Effector memory CD4-positive, alpha-beta T cell (primary cell): ENCODE measurements at regions not wholly inside any gene's neighbourhood (a gene's known extent, or its start where the extent isn't known, plus 50 kb on each side); places are given as distances from the start of the nearest gene placed in this dataset.

Experiments used
- DNase-seq, 3 donors: peaks; one replicate each; pipeline ENCODE4 v3.0.0-alpha.2; 2020
- H3K27ac ChIP-seq: 2 replicates; pipeline ENCODE4 v1.7.0; 2013; ENCODE audit warnings: mild to moderate bottlenecking, low read length, moderate library complexity; ENCODE audit not compliant: insufficient read depth, poor library complexity, severe bottlenecking
- H3K27me3 ChIP-seq: replicated peaks from 2 replicates; pipeline ENCODE4 v1.7.0; 2013; ENCODE audit warnings: mild to moderate bottlenecking, low read length; ENCODE audit not compliant: insufficient read depth, control insufficient read depth, poor library complexity, severe bottlenecking
- H3K36me3 ChIP-seq: 2 replicates; pipeline ENCODE4 v1.7.0; 2013; ENCODE audit warnings: mild to moderate bottlenecking, low read length, moderate library complexity; ENCODE audit not compliant: control insufficient read depth, insufficient read depth
- H3K4me1 ChIP-seq: 2 replicates; pipeline ENCODE4 v1.7.0; 2013; ENCODE audit warnings: low read length, mild to moderate bottlenecking; ENCODE audit not compliant: control insufficient read depth, insufficient read depth, poor library complexity, severe bottlenecking
- H3K4me3 ChIP-seq: 2 replicates; pipeline ENCODE4 v1.7.0; 2013; ENCODE audit warnings: low read length, low read depth, mild to moderate bottlenecking; ENCODE audit not compliant: insufficient read depth, poor library complexity, severe bottlenecking
- H3K9me3 ChIP-seq: 2 replicates; pipeline ENCODE4 v1.7.0; 2013; ENCODE audit warnings: mild to moderate bottlenecking, low read length, moderate library complexity; ENCODE audit not compliant: control insufficient read depth

- no peaks in the 10 kb centered on the region for H3K36me3 ChIP-seq
- no peak overlapping the region for H3K27ac ChIP-seq
- no peak overlapping the region for H3K4me3 ChIP-seq
- H3K9me3 ChIP-seq: no peaks in the 10 kb centered on the region
- H3K4me1 ChIP-seq: no peaks in the 10 kb centered on the region
- no peak for DNase-seq
- no peaks in the 10 kb centered on the region for H3K27me3 ChIP-seq
Observed at GRCh38 chrX:87727620-87728019, 210.0 kb downstream of the KLHL4 start.

GRCh38 chrX:87728024-87728423, 210.4 kb downstream of the KLHL4 start:
- Histone ChIP-seq H3K9me3 (no peaks in the 10 kb centered on the region), H3K27me3 (no peaks in the 10 kb centered on the region)

GRCh38 chrX:87728459-87728858, 210.9 kb downstream of the KLHL4 start:
- no peak for DNase-seq
- Histone ChIP-seq H3K27me3 (no peaks in the 10 kb centered on the region), H3K9me3 (no peaks in the 10 kb centered on the region), H3K4me3 (no peak overlapping the region), H3K4me1 (no peaks in the 10 kb centered on the region), H3K36me3 (no peaks in the 10 kb centered on the region), H3K27ac (no peak overlapping the region)

More at GRCh38 chrX:87728024-87728423, 210.4 kb downstream of the KLHL4 start:
- H3K4me3 ChIP-seq: no peak overlapping the region
- H3K27ac ChIP-seq: no peak overlapping the region
- no peaks in the 10 kb centered on the region for H3K4me1 ChIP-seq
- no peak for DNase-seq
- H3K36me3 ChIP-seq: no peaks in the 10 kb centered on the region

GRCh38 chrX:87732133-87732532, 214.5 kb downstream of the KLHL4 start:
- no peaks in the 10 kb centered on the region for H3K27me3 ChIP-seq
- H3K4me3 ChIP-seq: no peak overlapping the region
- H3K36me3 ChIP-seq: no peaks in the 10 kb centered on the region
- DNase-seq: no peak
- no peaks in the 10 kb centered on the region for H3K9me3 ChIP-seq
- no peak overlapping the region for H3K27ac ChIP-seq
- no peaks in the 10 kb centered on the region for H3K4me1 ChIP-seq

GRCh38 chrX:87736576-87736975, 219.0 kb downstream of the KLHL4 start:
- Histone ChIP-seq H3K27me3 (no peaks in the 10 kb centered on the region), H3K4me3 (no peak overlapping the region), H3K4me1 (no peaks in the 10 kb centered on the region), H3K27ac (no peak overlapping the region), H3K9me3 (no peaks in the 10 kb centered on the region), H3K36me3 (no peaks in the 10 kb centered on the region)
- DNase-seq: no peak

- no peaks in the 10 kb centered on the region for H3K36me3 ChIP-seq
Observed at GRCh38 chrX:87744391-87744790, 226.8 kb downstream of the KLHL4 start.

GRCh38 chrX:87755493-87755892, 237.9 kb downstream of the KLHL4 start:
- Histone ChIP-seq H3K27me3 (no peaks in the 10 kb centered on the region), H3K27ac (no peak overlapping the region), H3K36me3 (no peaks in the 10 kb centered on the region), H3K4me3 (no peak overlapping the region), H3K4me1 (no peaks in the 10 kb centered on the region), H3K9me3 (no peaks in the 10 kb centered on the region)
- no peak for DNase-seq

More at GRCh38 chrX:87744391-87744790, 226.8 kb downstream of the KLHL4 start:
- H3K4me1 ChIP-seq: no peaks in the 10 kb centered on the region
- no peaks in the 10 kb centered on the region for H3K27me3 ChIP-seq
- DNase-seq: no peak
- no peaks in the 10 kb centered on the region for H3K9me3 ChIP-seq
- no peak overlapping the region for H3K27ac ChIP-seq
- H3K4me3 ChIP-seq: no peak overlapping the region

GRCh38 chrX:87788976-87789375, 271.4 kb downstream of the KLHL4 start:
- H3K4me1 ChIP-seq: no peaks in the 10 kb centered on the region
- H3K9me3 ChIP-seq: no peaks in the 10 kb centered on the region
- no peak overlapping the region for H3K27ac ChIP-seq
- H3K27me3 ChIP-seq: no peaks in the 10 kb centered on the region
- no peak for DNase-seq
- no peaks in the 10 kb centered on the region for H3K36me3 ChIP-seq
- H3K4me3 ChIP-seq: no peak overlapping the region

- Histone ChIP-seq H3K9me3 (no peaks in the 10 kb centered on the region), H3K4me3 (no peak overlapping the region), H3K4me1 (no peaks in the 10 kb centered on the region), H3K27ac (no peak overlapping the region), H3K27me3 (no peaks in the 10 kb centered on the region), H3K36me3 (no peaks in the 10 kb centered on the region)
- no peak for DNase-seq
Observed at GRCh38 chrX:87798039-87798438, 280.4 kb downstream of the KLHL4 start.

GRCh38 chrX:87805829-87806490, 288.4 kb downstream of the KLHL4 start:
- no peaks in the 10 kb centered on the region for H3K4me1 ChIP-seq
- H3K27me3 ChIP-seq: no peaks in the 10 kb centered on the region
- no peak overlapping the region for H3K27ac ChIP-seq
- no peaks in the 10 kb centered on the region for H3K36me3 ChIP-seq
- no peak overlapping the region for H3K4me3 ChIP-seq
- no peaks in the 10 kb centered on the region for H3K9me3 ChIP-seq
- no peak for DNase-seq
